Hematopoietic multipotent progenitor cell treated with erythropoietin and hydrocortisone succinate and interleukin-3 and kit ligand, for 15 days (in vitro differentiated cells): ENCODE measurements at regions not wholly inside any gene's neighbourhood (a gene's known extent, or its start where the extent isn't known, plus 50 kb on each side); places are given as distances from the start of the nearest gene placed in this dataset.
"Not testable (repeated sequence)": the region's sequence is repeated elsewhere in the genome, so short reads cannot be mapped to it uniquely, and the experiment has no call there.

Experiments used
- DNase-seq: peaks from one replicate; pipeline ENCODE4 v3.0.0-alpha.2; 2015; ENCODE audit warnings: low spot score

GRCh38 chr22:42217752-42218280 is 52.6 kb downstream of the TCF20 start:
- no peak for DNase-seq

GRCh38 chr22:42217019-42217751 is 53.3 kb downstream of the TCF20 start:
- DNase-seq: no peak

GRCh38 chr22:42214633-42215415 is 55.6 kb downstream of the TCF20 start:
- no peak for DNase-seq

- DNase-seq: no peak
These were observed 62.1 kb downstream of the TCF20 start for GRCh38 chr22:42208362-42208761.

GRCh38 chr22:42207918-42208317 is 62.5 kb downstream of the TCF20 start:
- DNase-seq: no peak

- no peak for DNase-seq
These were observed 66.8 kb downstream of the TCF20 start for GRCh38 chr22:42203609-42204008.

GRCh38 chr22:42202669-42203068 is 67.8 kb downstream of the TCF20 start:
- no peak for DNase-seq

GRCh38 chr22:42202048-42202447 is 68.4 kb downstream of the TCF20 start:
- no peak for DNase-seq

- DNase-seq: no peak
These were observed 68.4 kb upstream of the CYP2D6 start for GRCh38 chr22:42199025-42199424.

GRCh38 chr22:42198226-42198625 is 67.6 kb upstream of the CYP2D6 start:
- DNase-seq: no peak

- no peak for DNase-seq
These were observed 65.8 kb upstream of the CYP2D6 start for GRCh38 chr22:42196454-42196853.

- DNase-seq: no peak
These were observed 64.3 kb upstream of the CYP2D6 start for GRCh38 chr22:42194953-42195352.

- DNase-seq: no peak
These were observed 63.7 kb upstream of the CYP2D6 start for GRCh38 chr22:42194104-42194851.

GRCh38 chr22:42192547-42192946 is 61.9 kb upstream of the CYP2D6 start:
- DNase-seq: no peak

- DNase-seq: no peak
These were observed 59.7 kb upstream of the CYP2D6 start for GRCh38 chr22:42190274-42190673.

GRCh38 chr22:42189761-42190160 is 59.2 kb upstream of the CYP2D6 start:
- DNase-seq: no peak

GRCh38 chr22:42188808-42189447 is 58.3 kb upstream of the CYP2D6 start:
- DNase-seq: no peak

- no peak for DNase-seq
These were observed 57.0 kb upstream of the CYP2D6 start for GRCh38 chr22:42187646-42188045.

- no peak for DNase-seq
These were observed 55.4 kb upstream of the CYP2D6 start for GRCh38 chr22:42185915-42186439.

- DNase-seq: peak; percentile 60
These were observed 54.2 kb upstream of the CYP2D6 start for GRCh38 chr22:42184852-42185251.

- DNase-seq: not testable (repeated sequence)
These were observed 53.0 kb upstream of the CYP2D6 start for GRCh38 chr22:42183461-42184059.
